ENCODE measurements at regions not wholly inside any gene's neighbourhood (a gene's known extent, or its start where the extent isn't known, plus 50 kb on each side); places are given as distances from the start of the nearest gene placed in this dataset.

DNA sequence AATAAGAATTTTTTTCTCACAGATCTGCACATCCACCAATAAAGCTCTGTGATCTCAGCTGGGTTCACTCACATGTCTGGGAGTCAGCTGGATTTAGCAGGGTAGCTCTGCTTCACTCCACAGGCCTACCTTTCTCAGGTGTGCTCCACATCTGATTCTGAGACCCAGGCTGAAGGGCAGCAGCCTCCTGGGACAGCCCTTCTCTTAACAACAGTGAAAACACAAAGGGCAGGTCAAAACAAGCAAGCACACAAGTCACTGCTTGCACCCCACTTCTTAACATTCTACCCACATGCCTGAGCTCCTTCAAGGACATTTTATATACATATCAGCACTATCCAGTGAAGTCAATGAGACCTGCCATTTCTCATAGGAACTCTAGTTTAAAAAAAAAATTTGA lies 96.0 kb upstream of the MAP3K4 start:
- Histone ChIP-seq H3K79me2 (ENCODE audit: control insufficient read depth, insufficient read depth, low read length) (no peaks in the 10 kb centered on the region), H3K4me2 (ENCODE audit: insufficient read depth, low read length) (no peak overlapping the region), H3K9me1 (replicated peaks; ENCODE audit: control insufficient read depth, extremely low read depth, insufficient read depth, low read length) (no peaks in the 10 kb centered on the region), H3K27me3 (ENCODE audit: control insufficient read depth in 2 of 2, insufficient read depth in 2 of 2, low read length in 2 of 2) (no peaks in the 10 kb centered on the region), H3K9me3 (replicated peaks; ENCODE audit: control insufficient read depth, insufficient read depth, low read length) (no peaks in the 10 kb centered on the region), H3K27ac (ENCODE audit: insufficient read depth, low read depth, low read length) (no peak overlapping the region), H4K20me1 (replicated peaks; ENCODE audit: control insufficient read depth, extremely low read depth, insufficient read depth, low read length) (no peaks in the 10 kb centered on the region), H2AFZ (ENCODE audit: low read depth, low read length) (no peak overlapping the region), H3K9ac (replicated peaks; ENCODE audit: extremely low read depth, insufficient read depth, low read length) (no peak overlapping the region), H3K36me3 (ENCODE audit: control insufficient read depth in 2 of 2, extremely low read depth in 1 of 2, insufficient read depth in 2 of 2, low read length in 2 of 2) (no peaks in the 10 kb centered on the region), H3K4me1 (ENCODE audit: control insufficient read depth, extremely low read depth, insufficient read depth, low read length) (no peaks in the 10 kb centered on the region), H3K4me3 (replicated peaks in 1 of 3; ENCODE audit: insufficient read depth in 1 of 3, low read depth in 1 of 3, low read length in 3 of 3) (no peak overlapping the region)
- dilution Hi-C loops (cut with MboI; ENCODE audit: extremely low pct_ligation_motif_present, low sequenced_read_pairs), result no loop called here
- intact Hi-C loops (cut with micrococcal nuclease), result no loop called here
- FAIRE-seq, result no peak
- TF ChIP-seq JUN (IDR thresholded peaks at IDR 0.05; ENCODE audit: borderline replicate concordance, insufficient read depth, insufficient read length, low read depth) (no peak), POLR2AphosphoS5 (IDR thresholded peaks at IDR 0.05; ENCODE audit: insufficient read depth, low read depth, low read length) (no peak)
- TF ChIP-seq, protein P1, sequence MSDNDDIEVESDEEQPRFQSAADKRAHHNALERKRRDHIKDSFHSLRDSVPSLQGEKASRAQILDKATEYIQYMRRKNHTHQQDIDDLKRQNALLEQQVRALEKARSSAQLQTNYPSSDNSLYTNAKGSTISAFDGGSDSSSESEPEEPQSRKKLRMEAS (IDR thresholded peaks at IDR 0.05; ENCODE audit: insufficient read depth, insufficient read length), result no peak
- DNase-seq (ENCODE audit: low read depth, low spot score), result no peak
- ChIA-PET CTCF (no interaction called here), POLR2A (no interaction called here)
- no TSS peak for BruUV-seq (replicated peaks)

GRCh38 chr6:160899671-160900430 lies 91.7 kb upstream of the MAP3K4 start:
- POLR2A ChIA-PET, result no interaction called here
- H3K79me2 ChIP-seq (ENCODE audit: control insufficient read depth, insufficient read depth, low read length), result no peaks in the 10 kb centered on the region
- no peak overlapping the region for H2AFZ ChIP-seq (ENCODE audit: low read depth, low read length)
- H3K4me3 ChIP-seq (replicated peaks in 1 of 3; ENCODE audit: insufficient read depth in 1 of 3, low read depth in 1 of 3, low read length in 3 of 3), result no peak overlapping the region
- H4K20me1 ChIP-seq (replicated peaks; ENCODE audit: control insufficient read depth, extremely low read depth, insufficient read depth, low read length), result no peaks in the 10 kb centered on the region
- no peaks in the 10 kb centered on the region for H3K9me1 ChIP-seq (replicated peaks; ENCODE audit: control insufficient read depth, extremely low read depth, insufficient read depth, low read length)
- H3K36me3 ChIP-seq (ENCODE audit: control insufficient read depth in 2 of 2, extremely low read depth in 1 of 2, insufficient read depth in 2 of 2, low read length in 2 of 2), result no peaks in the 10 kb centered on the region
- BruUV-seq (replicated peaks), result no TSS peak
- TF ChIP-seq FOS (IDR thresholded peaks at IDR 0.05; ENCODE audit: borderline replicate concordance, insufficient read depth, low read length) (no peak), MYC (IDR thresholded peaks at IDR 0.05; ENCODE audit: low read depth, low read length) (no peak), POLR2AphosphoS5 (IDR thresholded peaks at IDR 0.05; ENCODE audit: insufficient read depth, low read depth, low read length) (no peak), JUN (IDR thresholded peaks at IDR 0.05; ENCODE audit: borderline replicate concordance, insufficient read depth, insufficient read length, low read depth) (no peak)
- TF ChIP-seq, protein P1 (IDR thresholded peaks at IDR 0.05; ENCODE audit: insufficient read depth, insufficient read length), result no peak
- no peaks in the 10 kb centered on the region for H3K4me1 ChIP-seq (ENCODE audit: control insufficient read depth, extremely low read depth, insufficient read depth, low read length)
- dilution Hi-C loops (cut with MboI; ENCODE audit: extremely low pct_ligation_motif_present, low sequenced_read_pairs) (loop anchor here (25.0 kb wide), 1 partner anchor 487 kb away; no protein-coding TSS in a partner anchor), intact Hi-C loops (cut with micrococcal nuclease) (no loop called here)
- no peaks in the 10 kb centered on the region for H3K27me3 ChIP-seq (ENCODE audit: control insufficient read depth in 2 of 2, insufficient read depth in 2 of 2, low read length in 2 of 2)
- no peak overlapping the region for H3K9ac ChIP-seq (replicated peaks; ENCODE audit: extremely low read depth, insufficient read depth, low read length)
- DNase-seq (ENCODE audit: low read depth, low spot score) (no peak), FAIRE-seq (no peak)
- no peak overlapping the region for H3K4me2 ChIP-seq (ENCODE audit: insufficient read depth, low read length)
- no peaks in the 10 kb centered on the region for H3K9me3 ChIP-seq (replicated peaks; ENCODE audit: control insufficient read depth, insufficient read depth, low read length)
- no peak overlapping the region for H3K27ac ChIP-seq (ENCODE audit: insufficient read depth, low read depth, low read length)
- CTCF ChIA-PET, result no interaction called here

Data from endothelial cell of umbilical vein (primary cell).